HepG2 (cell line): ENCODE measurements at regions not wholly inside any gene's neighbourhood (a gene's known extent, or its start where the extent isn't known, plus 50 kb on each side); places are given as distances from the start of the nearest gene placed in this dataset.

Source experiments
- HOXA7 ChIP-seq: sonication (generic); formaldehyde crosslinking; IDR thresholded peaks from 2 replicates; pipeline ENCODE4 v1.8.1; 2022; ENCODE audit warnings: mild to moderate bottlenecking, missing genetic modification reagents, moderate library complexity
- SRSF1 ChIP-seq: fragments of 200-400 bp; formaldehyde crosslinking; optimal IDR thresholded peaks from 2 replicates; pipeline ENCODE3; 2017; ENCODE audit warnings: mild to moderate bottlenecking, low read depth, low read length, moderate library complexity
- TF ChIP-seq, protein P1 (sequence below), 2 experiments: sonication (generic) in 1 of 2; formaldehyde crosslinking in 1 of 2; IDR thresholded peaks; 2 replicates each; pipeline versions ENCODE4 v1.5.1 to v1.6.1; 2011 to 2020; ENCODE audit warnings: borderline replicate concordance in 1 of 2, low read depth in 1 of 2, low read length in 1 of 2, mild to moderate bottlenecking in 1 of 2, missing genetic modification reagents in 1 of 2, moderate library complexity in 1 of 2
- TF ChIP-seq, protein P2 (sequence below): sonication (generic); formaldehyde crosslinking; IDR thresholded peaks from 2 replicates; pipeline ENCODE4 v1.5.0; 2020; ENCODE audit warnings: mild to moderate bottlenecking, missing genetic modification reagents, moderate library complexity
- TF ChIP-seq, protein P3 (sequence below): sonication (generic); formaldehyde crosslinking; IDR thresholded peaks from 2 replicates; pipeline ENCODE4 v1.8.1; 2022; ENCODE audit warnings: mild to moderate bottlenecking, missing genetic modification reagents

DNA sequence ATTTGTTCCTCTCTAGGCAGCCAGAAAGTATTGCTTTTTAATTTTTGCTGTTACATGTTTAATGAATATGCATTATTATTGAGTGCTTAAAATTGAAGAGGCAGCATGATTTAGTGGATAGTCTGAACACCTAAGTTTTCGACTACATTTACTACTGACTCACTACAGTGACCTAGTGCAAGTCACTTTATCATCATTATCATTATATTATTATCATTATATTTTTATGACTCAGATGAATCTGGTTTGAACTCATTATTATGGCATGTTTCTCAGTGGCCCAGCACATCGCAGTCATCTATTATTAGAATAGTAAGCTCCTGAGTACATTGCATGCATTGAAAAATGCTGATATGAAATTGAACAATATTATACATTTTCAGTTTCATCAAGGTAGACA is 351.2 kb upstream of the PRR20A start:
- TF ChIP-seq, protein P1, sequence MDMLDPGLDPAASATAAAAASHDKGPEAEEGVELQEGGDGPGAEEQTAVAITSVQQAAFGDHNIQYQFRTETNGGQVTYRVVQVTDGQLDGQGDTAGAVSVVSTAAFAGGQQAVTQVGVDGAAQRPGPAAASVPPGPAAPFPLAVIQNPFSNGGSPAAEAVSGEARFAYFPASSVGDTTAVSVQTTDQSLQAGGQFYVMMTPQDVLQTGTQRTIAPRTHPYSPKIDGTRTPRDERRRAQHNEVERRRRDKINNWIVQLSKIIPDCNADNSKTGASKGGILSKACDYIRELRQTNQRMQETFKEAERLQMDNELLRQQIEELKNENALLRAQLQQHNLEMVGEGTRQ (IDR thresholded peaks at IDR 0.05; ENCODE audit: low read depth, low read length): no peak
- TF ChIP-seq, protein P1 (CRISPR knock-in tag; IDR thresholded peaks at IDR 0.05; ENCODE audit: borderline replicate concordance): no peak
- TF ChIP-seq, protein P2, sequence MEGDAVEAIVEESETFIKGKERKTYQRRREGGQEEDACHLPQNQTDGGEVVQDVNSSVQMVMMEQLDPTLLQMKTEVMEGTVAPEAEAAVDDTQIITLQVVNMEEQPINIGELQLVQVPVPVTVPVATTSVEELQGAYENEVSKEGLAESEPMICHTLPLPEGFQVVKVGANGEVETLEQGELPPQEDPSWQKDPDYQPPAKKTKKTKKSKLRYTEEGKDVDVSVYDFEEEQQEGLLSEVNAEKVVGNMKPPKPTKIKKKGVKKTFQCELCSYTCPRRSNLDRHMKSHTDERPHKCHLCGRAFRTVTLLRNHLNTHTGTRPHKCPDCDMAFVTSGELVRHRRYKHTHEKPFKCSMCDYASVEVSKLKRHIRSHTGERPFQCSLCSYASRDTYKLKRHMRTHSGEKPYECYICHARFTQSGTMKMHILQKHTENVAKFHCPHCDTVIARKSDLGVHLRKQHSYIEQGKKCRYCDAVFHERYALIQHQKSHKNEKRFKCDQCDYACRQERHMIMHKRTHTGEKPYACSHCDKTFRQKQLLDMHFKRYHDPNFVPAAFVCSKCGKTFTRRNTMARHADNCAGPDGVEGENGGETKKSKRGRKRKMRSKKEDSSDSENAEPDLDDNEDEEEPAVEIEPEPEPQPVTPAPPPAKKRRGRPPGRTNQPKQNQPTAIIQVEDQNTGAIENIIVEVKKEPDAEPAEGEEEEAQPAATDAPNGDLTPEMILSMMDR (CRISPR knock-in tag): no peak
- no peak for TF ChIP-seq SRSF1
- TF ChIP-seq, protein P3, sequence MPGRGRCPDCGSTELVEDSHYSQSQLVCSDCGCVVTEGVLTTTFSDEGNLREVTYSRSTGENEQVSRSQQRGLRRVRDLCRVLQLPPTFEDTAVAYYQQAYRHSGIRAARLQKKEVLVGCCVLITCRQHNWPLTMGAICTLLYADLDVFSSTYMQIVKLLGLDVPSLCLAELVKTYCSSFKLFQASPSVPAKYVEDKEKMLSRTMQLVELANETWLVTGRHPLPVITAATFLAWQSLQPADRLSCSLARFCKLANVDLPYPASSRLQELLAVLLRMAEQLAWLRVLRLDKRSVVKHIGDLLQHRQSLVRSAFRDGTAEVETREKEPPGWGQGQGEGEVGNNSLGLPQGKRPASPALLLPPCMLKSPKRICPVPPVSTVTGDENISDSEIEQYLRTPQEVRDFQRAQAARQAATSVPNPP: no peak
- TF ChIP-seq HOXA7 (CRISPR knock-in tag): no peak
